Endodermal cell (in vitro differentiated cells): ENCODE measurements at regions not wholly inside any gene's neighbourhood (a gene's known extent, or its start where the extent isn't known, plus 50 kb on each side); places are given as distances from the start of the nearest gene placed in this dataset.

Experiments used
- DNase-seq: peaks from one replicate; pipeline ENCODE4 v3.0.0-alpha.2; 2017
- H3K27ac ChIP-seq: 2 replicates; pipeline ENCODE4 v1.5.1; 2013; ENCODE audit warnings: mild to moderate bottlenecking, low read depth, low read length, moderate library complexity
- H3K27me3 ChIP-seq: 2 replicates; pipeline ENCODE4 v1.6.1; 2013; ENCODE audit warnings: mild to moderate bottlenecking, low read length, moderate library complexity; ENCODE audit not compliant: insufficient read depth, control insufficient read depth, poor library complexity, severe bottlenecking
- H3K36me3 ChIP-seq: 2 replicates; pipeline ENCODE4 v1.7.0; 2013; ENCODE audit warnings: mild to moderate bottlenecking, low read length, moderate library complexity; ENCODE audit not compliant: control insufficient read depth, insufficient read depth
- H3K4me1 ChIP-seq: one replicate; pipeline ENCODE4 v1.7.0; 2013; ENCODE audit warnings: low read length; ENCODE audit not compliant: control insufficient read depth, insufficient read depth
- H3K4me3 ChIP-seq: 2 replicates; pipeline ENCODE4 v1.5.1; 2013; ENCODE audit warnings: mild to moderate bottlenecking, low read length, moderate library complexity
- H3K9ac ChIP-seq: 2 replicates; pipeline ENCODE4 v1.6.1; 2013; ENCODE audit warnings: mild to moderate bottlenecking, low read length, moderate library complexity; ENCODE audit not compliant: poor library complexity, severe bottlenecking; ENCODE audit errors: extremely low read depth
- H3K9me3 ChIP-seq: 2 replicates; pipeline ENCODE4 v1.6.1; 2013; ENCODE audit warnings: mild to moderate bottlenecking, low read length, moderate library complexity; ENCODE audit not compliant: control insufficient read depth
- H3K27ac Mint-ChIP-seq: 2 replicates; pipeline ENCODE4 v1.8.0; 2020; ENCODE audit warnings: mixed read lengths
- H3K27me3 Mint-ChIP-seq: 2 replicates; pipeline ENCODE4 v1.8.0; 2021; ENCODE audit warnings: mild to moderate bottlenecking, mixed read lengths; ENCODE audit not compliant: insufficient read depth
- H3K36me3 Mint-ChIP-seq: 2 replicates; pipeline ENCODE4 v1.8.0; 2020; ENCODE audit warnings: low read depth, mixed read lengths
- H3K4me1 Mint-ChIP-seq: 2 replicates; pipeline ENCODE4 v1.8.0; 2020; ENCODE audit warnings: mixed read lengths
- H3K4me3 Mint-ChIP-seq: 2 replicates; pipeline ENCODE4 v1.8.0; 2020; ENCODE audit warnings: mild to moderate bottlenecking, moderate library complexity, mixed read lengths
- H3K9me3 Mint-ChIP-seq: 2 replicates; pipeline ENCODE4 v1.8.0; 2020; ENCODE audit warnings: mild to moderate bottlenecking, mixed read lengths
- CTCF ChIP-seq: fragments of 200-600 bp; sonication (generic); conservative IDR thresholded peaks from 2 replicates; pipeline ENCODE4 v1.5.0; 2021; ENCODE audit warnings: antibody characterized with exemption, mild to moderate bottlenecking
- WGBS, 2 experiments: methylation state at CpG; one replicate each; pipeline versions ENCODE4 v1.1.5 to v1.1.7; 2013; ENCODE audit warnings: missing lambda C conversion rate in 2 of 2, mixed read lengths in 1 of 2; ENCODE audit not compliant: insufficient coverage in 1 of 2, insufficient read length in 1 of 2; 5-methylcytosine and 5-hydroxymethylcytosine counted together

GRCh38 chr18:24630346-24630880 lies 170.0 kb downstream of the HRH4 start:
- no peak for DNase-seq
- no peaks in the 10 kb centered on the region for H3K9me3 Mint-ChIP-seq
- Histone ChIP-seq H3K27ac (no peak overlapping the region), H3K4me1 (no peaks in the 10 kb centered on the region), H3K9ac (no peak overlapping the region), H3K27me3 (no peaks in the 10 kb centered on the region), H3K9me3 (no peaks in the 10 kb centered on the region), H3K36me3 (no peaks in the 10 kb centered on the region), H3K4me3 (no peak overlapping the region)
- H3K4me3 Mint-ChIP-seq, result no peak overlapping the region
- no peaks in the 10 kb centered on the region for H3K36me3 Mint-ChIP-seq
- WGBS, 2 experiments, result 86 to 88% methylated on average over 9 to 10 of the region's 10 CpGs
- H3K4me1 Mint-ChIP-seq, result no peaks in the 10 kb centered on the region
- H3K27me3 Mint-ChIP-seq, result peaks cover 26% of the 10 kb centered on the region
- H3K27ac Mint-ChIP-seq, result no peak overlapping the region
- no peak for TF ChIP-seq CTCF

GRCh38 chr18:24631243-24632025 lies 171.0 kb downstream of the HRH4 start:
- peak; percentile 52 for TF ChIP-seq CTCF
- no peak overlapping the region for H3K4me3 ChIP-seq
- no peaks in the 10 kb centered on the region for H3K4me1 ChIP-seq
- 90 to 93% methylated on average over 15 to 21 of the region's 21 CpGs for WGBS, 2 experiments
- no peaks in the 10 kb centered on the region for H3K9me3 Mint-ChIP-seq
- H3K36me3 Mint-ChIP-seq, result no peaks in the 10 kb centered on the region
- no peak overlapping the region for H3K27ac ChIP-seq
- H3K27ac Mint-ChIP-seq, result no peak overlapping the region
- H3K9me3 ChIP-seq, result no peaks in the 10 kb centered on the region
- peak overlapping the region; percentile 6 for H3K4me3 Mint-ChIP-seq
- peaks cover 17% of the 10 kb centered on the region for H3K27me3 Mint-ChIP-seq
- H3K27me3 ChIP-seq, result no peaks in the 10 kb centered on the region
- H3K9ac ChIP-seq, result no peak overlapping the region
- peak; percentile 58 for DNase-seq
- no peaks in the 10 kb centered on the region for H3K4me1 Mint-ChIP-seq
- no peaks in the 10 kb centered on the region for H3K36me3 ChIP-seq

- Mint-ChIP-seq H3K9me3 (no peaks in the 10 kb centered on the region), H3K27ac (no peak overlapping the region), H3K4me3 (no peak overlapping the region), H3K27me3 (peaks cover 16% of the 10 kb centered on the region), H3K36me3 (no peaks in the 10 kb centered on the region), H3K4me1 (peaks cover 4% of the 10 kb centered on the region)
- no peak overlapping the region for H3K27ac ChIP-seq
- no peak for TF ChIP-seq CTCF
- DNase-seq, result no peak
- no peaks in the 10 kb centered on the region for H3K36me3 ChIP-seq
- H3K27me3 ChIP-seq, result no peaks in the 10 kb centered on the region
- H3K4me1 ChIP-seq, result no peaks in the 10 kb centered on the region
- H3K9ac ChIP-seq, result no peak overlapping the region
- 91 to 96% methylated on average over 14 to 15 of the region's 15 CpGs for WGBS, 2 experiments
- no peak overlapping the region for H3K4me3 ChIP-seq
- H3K9me3 ChIP-seq, result no peaks in the 10 kb centered on the region
These were observed 171.9 kb downstream of the HRH4 start for GRCh38 chr18:24632158-24632988.
